T-cell (primary cell): ENCODE measurements at regions not wholly inside any gene's neighbourhood (a gene's known extent, or its start where the extent isn't known, plus 50 kb on each side); places are given as distances from the start of the nearest gene placed in this dataset.

Experiments
- ATAC-seq, 4 experiments: fragments of 200-7000 bp in 3 of 4; fragments of 150-1000 bp in 1 of 4; cut with Tn5 transposase; replicated peaks in 1 of 4; 1 replicate in 3 of 4; 2 replicates in 1 of 4; pipeline ENCODE4 v1.10.0; 2021; ENCODE audit warnings: moderate library complexity in 3 of 4, mild to moderate bottlenecking in 2 of 4, moderate number of reproducible peaks in 1 of 4
- CTCF ChIA-PET, 2 donors: fragments of 300-600 bp; sonication (Branson Sonifier 250); formaldehyde crosslinking; loops; one replicate each; lab custom pipeline; 2022; ENCODE audit warnings: antibody characterized with exemption in 2 of 2; lab: Charles Lee
- POLR2A ChIA-PET, 2 donors: fragments of 300-600 bp; sonication (Branson Sonifier 250); formaldehyde crosslinking; loops; one replicate each; lab custom pipeline; 2022; ENCODE audit warnings: antibody characterized with exemption in 2 of 2; lab: Charles Lee
- DNase-seq, 35 experiments: peaks; one replicate each; pipeline versions ENCODE4 v3.0.0 to v3.0.0-alpha.2; 2013 to 2023
- H3K27ac ChIP-seq: one replicate; pipeline ENCODE4 v1.5.1; 2013; ENCODE audit warnings: low read length
- H3K27me3 ChIP-seq, 2 experiments: replicated peaks in 1 of 2; 1 replicate in 1 of 2; 2 replicates in 1 of 2; pipeline versions ENCODE4 v1.6.1 to v1.7.0; 2013; ENCODE audit warnings: low read length in 1 of 2, mixed read lengths in 1 of 2; ENCODE audit not compliant: control insufficient read depth in 2 of 2, insufficient read depth in 2 of 2; ENCODE audit errors: extremely low read depth in 1 of 2
- H3K36me3 ChIP-seq, 2 donors: 1 replicate in 1 of 2; 2 replicates in 1 of 2; pipeline versions ENCODE4 v1.6.1 to v1.7.0; 2013; ENCODE audit warnings: low read length in 1 of 2; ENCODE audit not compliant: control insufficient read depth in 2 of 2, insufficient read depth in 1 of 2; ENCODE audit errors: extremely low read depth in 1 of 2
- H3K4me1 ChIP-seq, 2 experiments: 1 replicate in 1 of 2; 2 replicates in 1 of 2; pipeline versions ENCODE4 v1.6.1 to v1.7.0; 2013; ENCODE audit warnings: low read length in 2 of 2, mixed read lengths in 1 of 2; ENCODE audit not compliant: insufficient read depth in 2 of 2, control insufficient read depth in 1 of 2; ENCODE audit errors: extremely low read depth in 1 of 2
- H3K4me3 ChIP-seq, 2 donors: 1 replicate in 1 of 2; 2 replicates in 1 of 2; pipeline versions ENCODE4 v1.5.1 to v1.7.0; 2013; ENCODE audit warnings: mild to moderate bottlenecking in 2 of 2, low read length in 1 of 2, moderate library complexity in 1 of 2; ENCODE audit not compliant: control insufficient read depth in 1 of 2; ENCODE audit errors: extremely low read depth in 1 of 2
- H3K9me3 ChIP-seq: 2 replicates; pipeline ENCODE4 v1.7.0; 2013
- H3K27ac Mint-ChIP-seq, 2 donors: one replicate each; pipeline ENCODE4 v1.8.0; 2020 to 2021; ENCODE audit warnings: mild to moderate bottlenecking in 2 of 2, mixed read lengths in 2 of 2
- H3K27me3 Mint-ChIP-seq, 2 donors: one replicate each; pipeline ENCODE4 v1.8.0; 2021 to 2022; ENCODE audit warnings: mixed read lengths in 2 of 2
- H3K36me3 Mint-ChIP-seq: one replicate; pipeline ENCODE4 v1.8.0; 2021; ENCODE audit warnings: mixed read lengths
- H3K4me1 Mint-ChIP-seq, 3 donors: one replicate each; pipeline ENCODE4 v1.8.0; 2020 to 2022; ENCODE audit warnings: mixed read lengths in 3 of 3, mild to moderate bottlenecking in 1 of 3
- H3K4me3 Mint-ChIP-seq, 3 donors: one replicate each; pipeline ENCODE4 v1.8.0; 2020 to 2022; ENCODE audit warnings: mild to moderate bottlenecking in 3 of 3, mixed read lengths in 3 of 3, moderate library complexity in 3 of 3
- H3K9me3 Mint-ChIP-seq, 3 donors: one replicate each; pipeline ENCODE4 v1.8.0; 2020 to 2022; ENCODE audit warnings: mixed read lengths in 3 of 3
- WGBS: methylation state at CpG from one replicate; pipeline ENCODE4 v1.1.5; 2013; ENCODE audit warnings: missing lambda C conversion rate; ENCODE audit not compliant: insufficient coverage; 5-methylcytosine and 5-hydroxymethylcytosine counted together

DNA sequence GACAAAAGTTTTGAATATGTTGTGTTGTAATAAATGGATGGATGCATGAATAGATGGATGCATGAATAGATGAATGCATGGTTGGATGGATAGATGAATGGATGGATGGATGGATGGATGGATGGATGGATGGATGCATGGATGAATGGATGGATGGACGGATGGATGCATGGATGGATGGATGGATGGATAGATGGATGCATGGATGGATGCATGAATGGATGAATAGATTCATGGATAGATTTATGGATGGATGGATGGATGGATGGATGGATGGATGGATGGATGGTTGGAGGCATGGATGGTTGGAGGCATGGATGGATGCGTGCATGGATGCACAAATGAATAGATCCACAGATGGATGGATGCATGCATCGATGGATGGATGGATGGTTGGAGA, 623.2 kb upstream of the B3GAT1 start:
- Mint-ChIP-seq H3K27me3 (peaks cover 25 to 28% of the 10 kb centered on the region in 2 donors), H3K4me1 (no peaks in the 10 kb centered on the region), H3K36me3 (no peaks in the 10 kb centered on the region), H3K9me3 (peaks cover 0 to 6% (median 0%) of the 10 kb centered on the region in 3 donors), H3K27ac (no peak overlapping the region), H3K4me3 (no peak overlapping the region)
- Histone ChIP-seq H3K27me3 (peaks cover 0 to 34% of the 10 kb centered on the region in 2 experiments), H3K9me3 (no peaks in the 10 kb centered on the region), H3K4me1 (no peaks in the 10 kb centered on the region), H3K27ac (no peak overlapping the region), H3K36me3 (no peaks in the 10 kb centered on the region), H3K4me3 (no peak overlapping the region)
- DNase-seq = no peak
- 90% methylated on average over 3 of the region's 3 CpGs for WGBS
- CTCF ChIA-PET = no interaction called here
- POLR2A ChIA-PET = no interaction called here
- no peak for ATAC-seq

GRCh38 chr11:135033540-135033939, 621.5 kb upstream of the B3GAT1 start:
- H3K27ac Mint-ChIP-seq = no peak overlapping the region
- H3K4me1 Mint-ChIP-seq = no peaks in the 10 kb centered on the region
- no peaks in the 10 kb centered on the region for H3K36me3 Mint-ChIP-seq
- Histone ChIP-seq H3K27ac (no peak overlapping the region), H3K4me1 (no peaks in the 10 kb centered on the region), H3K36me3 (no peaks in the 10 kb centered on the region), H3K9me3 (no peaks in the 10 kb centered on the region), H3K27me3 (peaks cover 0 to 32% of the 10 kb centered on the region in 2 experiments), H3K4me3 (no peak overlapping the region)
- DNase-seq = no peak
- peaks cover 0 to 6% (median 0%) of the 10 kb centered on the region in 3 donors for H3K9me3 Mint-ChIP-seq
- H3K4me3 Mint-ChIP-seq = no peak overlapping the region
- POLR2A ChIA-PET = no interaction called here
- ATAC-seq = no peak
- WGBS = no CpG with 5 or more reads among the region's 5 CpGs
- peaks cover 28% of the 10 kb centered on the region in 2 donors for H3K27me3 Mint-ChIP-seq
- CTCF ChIA-PET = no interaction called here

- Mint-ChIP-seq H3K36me3 (no peaks in the 10 kb centered on the region), H3K27ac (no peak overlapping the region), H3K4me1 (no peaks in the 10 kb centered on the region), H3K4me3 (no peak overlapping the region), H3K27me3 (peaks cover 21 to 29% of the 10 kb centered on the region in 2 donors), H3K9me3 (peaks cover 0 to 4% (median 2%) of the 10 kb centered on the region in 3 donors)
- WGBS = 68% methylated on average over 4 of the region's 8 CpGs
- H3K27ac ChIP-seq = no peak overlapping the region
- no peaks in the 10 kb centered on the region for H3K9me3 ChIP-seq
- ATAC-seq = no peak
- POLR2A ChIA-PET = no interaction called here
- peaks cover 0 to 19% of the 10 kb centered on the region in 2 experiments for H3K27me3 ChIP-seq
- H3K4me3 ChIP-seq = no peak overlapping the region
- no peaks in the 10 kb centered on the region for H3K36me3 ChIP-seq
- no peaks in the 10 kb centered on the region for H3K4me1 ChIP-seq
- CTCF ChIA-PET = no interaction called here
- no peak for DNase-seq
Observed at GRCh38 chr11:135031205-135031989, 619.4 kb upstream of the B3GAT1 start.

DNA sequence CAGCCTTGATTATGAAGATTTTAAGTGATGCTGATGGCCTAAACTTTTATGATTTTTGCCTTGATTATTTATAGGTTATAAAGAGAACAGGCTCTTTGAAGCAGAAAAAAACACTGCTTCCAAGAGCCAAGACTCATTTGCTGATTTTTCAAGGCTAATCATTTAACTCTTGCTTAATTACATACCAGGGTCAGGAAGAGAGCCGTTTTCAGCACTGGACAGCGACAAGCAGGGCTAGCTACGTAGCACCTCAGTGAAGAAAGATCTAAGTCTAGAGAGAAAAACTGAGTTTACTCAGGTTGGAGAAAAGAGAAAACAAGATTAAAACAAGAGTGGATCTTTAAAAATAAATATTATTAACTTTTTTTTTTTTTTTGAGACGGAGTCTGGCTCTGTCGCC, 615.4 kb upstream of the B3GAT1 start:
- POLR2A ChIA-PET = no interaction called here
- ATAC-seq (no peak), DNase-seq (peak in 5 of 35 experiments; percentile 1 to 27 (median 10))
- Histone ChIP-seq H3K27me3 (peaks cover 0 to 10% of the 10 kb centered on the region in 2 experiments), H3K9me3 (no peaks in the 10 kb centered on the region), H3K4me1 (no peaks in the 10 kb centered on the region), H3K27ac (no peak overlapping the region), H3K36me3 (no peaks in the 10 kb centered on the region), H3K4me3 (no peak overlapping the region)
- peaks cover 0 to 4% (median 2%) of the 10 kb centered on the region in 3 donors for H3K9me3 Mint-ChIP-seq
- no peak overlapping the region for H3K4me3 Mint-ChIP-seq
- no peak overlapping the region for H3K27ac Mint-ChIP-seq
- CTCF ChIA-PET = no interaction called here
- H3K4me1 Mint-ChIP-seq = no peaks in the 10 kb centered on the region
- H3K36me3 Mint-ChIP-seq = no peaks in the 10 kb centered on the region
- peaks cover 9 to 21% of the 10 kb centered on the region in 2 donors for H3K27me3 Mint-ChIP-seq
- no CpG with 5 or more reads among the region's 5 CpGs for WGBS

DNA sequence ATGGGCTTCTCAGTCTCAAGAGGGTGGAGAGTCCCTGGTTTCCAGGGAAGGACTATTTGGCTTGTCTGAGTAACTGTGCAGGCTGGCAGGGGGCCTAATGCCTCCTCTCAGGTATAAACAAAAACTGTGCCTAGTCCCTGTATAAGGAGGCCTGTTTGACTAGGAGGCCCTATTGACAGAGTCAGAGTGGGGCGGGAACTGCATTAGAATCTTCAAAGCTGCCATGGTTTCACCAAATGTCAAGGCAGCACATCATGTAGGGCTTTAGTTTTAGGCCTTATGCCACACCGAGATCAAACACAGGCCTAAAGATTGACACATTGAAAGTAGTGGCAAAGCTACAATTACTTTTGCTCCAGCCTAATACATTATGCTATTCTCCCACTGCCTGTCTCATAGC, 611.5 kb upstream of the B3GAT1 start:
- Mint-ChIP-seq H3K27me3 (peaks cover 7 to 15% of the 10 kb centered on the region in 2 donors), H3K9me3 (peaks cover 0 to 4% (median 2%) of the 10 kb centered on the region in 3 donors), H3K4me1 (no peaks in the 10 kb centered on the region), H3K36me3 (no peaks in the 10 kb centered on the region), H3K27ac (no peak overlapping the region), H3K4me3 (no peak overlapping the region)
- ChIA-PET POLR2A (no interaction called here), CTCF (no interaction called here)
- no peaks in the 10 kb centered on the region for H3K36me3 ChIP-seq
- H3K9me3 ChIP-seq = no peaks in the 10 kb centered on the region
- no peak for ATAC-seq
- no peaks in the 10 kb centered on the region for H3K4me1 ChIP-seq
- DNase-seq = no peak
- no peak overlapping the region for H3K4me3 ChIP-seq
- peaks cover 0 to 3% of the 10 kb centered on the region in 2 experiments for H3K27me3 ChIP-seq
- WGBS = 88% methylated on average over 1 of the region's 2 CpGs
- no peak overlapping the region for H3K27ac ChIP-seq

- Mint-ChIP-seq H3K9me3 (peaks cover 0 to 3% (median 1%) of the 10 kb centered on the region in 3 donors), H3K4me3 (no peak overlapping the region), H3K27me3 (peaks cover 7 to 13% of the 10 kb centered on the region in 2 donors), H3K4me1 (no peaks in the 10 kb centered on the region), H3K27ac (no peak overlapping the region), H3K36me3 (no peaks in the 10 kb centered on the region)
- no peaks in the 10 kb centered on the region for H3K4me1 ChIP-seq
- DNase-seq = no peak
- no peaks in the 10 kb centered on the region for H3K9me3 ChIP-seq
- H3K27ac ChIP-seq = no peak overlapping the region
- 80% methylated on average over 1 of the region's 4 CpGs for WGBS
- ATAC-seq = no peak
- H3K4me3 ChIP-seq = no peak overlapping the region
- no peaks in the 10 kb centered on the region for H3K36me3 ChIP-seq
- CTCF ChIA-PET = no interaction called here
- H3K27me3 ChIP-seq = peaks cover 0 to 3% of the 10 kb centered on the region in 2 experiments
- POLR2A ChIA-PET = no interaction called here
Observed at GRCh38 chr11:135022454-135022853, 610.4 kb upstream of the B3GAT1 start.
